Keratinocyte (primary cell): ENCODE measurements at regions not wholly inside any gene's neighbourhood (a gene's known extent, or its start where the extent isn't known, plus 50 kb on each side); places are given as distances from the start of the nearest gene placed in this dataset.

Experiments used
- DNase-seq: peaks from one replicate; pipeline ENCODE4 v3.0.0-alpha.2; 2011; ENCODE audit warnings: low read depth, missing footprints, low spot score
- FAIRE-seq: peaks from 2 replicates; lab custom pipeline; 2011; peaks lifted over from hg19 to GRCh38; lab: Jason Lieb, UNC
- H2AFZ ChIP-seq: 2 replicates; pipeline ENCODE4 v1.6.0; 2012; ENCODE audit warnings: low read length, control low read depth, inconsistent platforms; ENCODE audit not compliant: control insufficient read depth
- H3K27ac ChIP-seq: 2 replicates; pipeline ENCODE4 v1.5.1; 2011; ENCODE audit warnings: low read length; ENCODE audit not compliant: control insufficient read depth, insufficient read depth
- H3K27me3 ChIP-seq: 3 replicates; pipeline ENCODE4 v1.6.0; 2011; ENCODE audit warnings: low read length; ENCODE audit not compliant: control insufficient read depth, insufficient read depth; ENCODE audit errors: extremely low read depth
- H3K36me3 ChIP-seq, 2 experiments: 2 replicates in 1 of 2; 3 replicates in 1 of 2; pipeline ENCODE4 v1.5.1; 2011; ENCODE audit warnings: low read length in 2 of 2, mild to moderate bottlenecking in 1 of 2; ENCODE audit not compliant: control insufficient read depth in 2 of 2, insufficient read depth in 2 of 2; ENCODE audit errors: extremely low read depth in 1 of 2
- H3K4me1 ChIP-seq: 3 replicates; pipeline ENCODE4 v1.5.1; 2011; ENCODE audit warnings: low read length; ENCODE audit not compliant: control insufficient read depth, insufficient read depth; ENCODE audit errors: extremely low read depth
- H3K4me2 ChIP-seq: 3 replicates; pipeline ENCODE4 v1.6.0; 2011; ENCODE audit warnings: low read depth, low read length; ENCODE audit not compliant: control insufficient read depth, insufficient read depth; ENCODE audit errors: extremely low read depth
- H3K4me3 ChIP-seq, 3 experiments: fragments of 200-600 bp in 1 of 3; sonication (generic) in 1 of 3; 2 replicates in 2 of 3; 3 replicates in 1 of 3; pipeline ENCODE4 v1.5.1; 2011 to 2016; ENCODE audit warnings: low read length in 3 of 3, mild to moderate bottlenecking in 3 of 3, control low read depth in 2 of 3, inconsistent platforms in 1 of 3, low read depth in 1 of 3, mixed read lengths in 1 of 3, mixed run types in 1 of 3, moderate library complexity in 1 of 3; ENCODE audit not compliant: control insufficient read depth in 2 of 3, insufficient read depth in 2 of 3; ENCODE audit errors: extremely low read depth in 1 of 3
- H3K79me2 ChIP-seq: 2 replicates; pipeline ENCODE4 v1.6.0; 2012; ENCODE audit warnings: low read length; ENCODE audit not compliant: control insufficient read depth, insufficient read depth
- H3K9ac ChIP-seq: 3 replicates; pipeline ENCODE4 v1.6.0; 2011; ENCODE audit warnings: low read length; ENCODE audit not compliant: control insufficient read depth, insufficient read depth; ENCODE audit errors: extremely low read depth
- H3K9me1 ChIP-seq: 3 replicates; pipeline ENCODE4 v1.6.0; 2011; ENCODE audit warnings: low read length; ENCODE audit not compliant: control insufficient read depth, insufficient read depth; ENCODE audit errors: extremely low read depth
- H3K9me3 ChIP-seq: 2 replicates; pipeline ENCODE4 v1.5.1; 2012; ENCODE audit warnings: low read depth, low read length; ENCODE audit not compliant: control insufficient read depth
- H4K20me1 ChIP-seq: 3 replicates; pipeline ENCODE4 v1.6.0; 2011; ENCODE audit warnings: low read length; ENCODE audit not compliant: control insufficient read depth, insufficient read depth; ENCODE audit errors: extremely low read depth
- EZH2 ChIP-seq: IDR thresholded peaks from one replicate; pipeline ENCODE4 v1.6.1; 2012; ENCODE audit warnings: inconsistent platforms, mild to moderate bottlenecking, low read length, moderate library complexity
- dilution Hi-C: fragments of 300-500 bp; cut with MboI; formaldehyde crosslinking; loops from one replicate; pipeline ENCODE4 v1.7.0; 2020; ENCODE audit warnings: low sequenced_read_pairs; ENCODE audit not compliant: extremely low pct_ligation_motif_present
- TF ChIP-seq, protein P1 (sequence below), 3 experiments: IDR thresholded peaks in 1 of 3; conservative IDR thresholded peaks in 1 of 3; optimal IDR thresholded peaks in 1 of 3; 2 replicates in 2 of 3; 3 replicates in 1 of 3; pipeline versions ENCODE3 to v1.5.1; 2011; ENCODE audit warnings: low read length in 3 of 3, mild to moderate bottlenecking in 3 of 3, moderate library complexity in 2 of 3, control low read depth in 1 of 3, inconsistent platforms in 1 of 3; ENCODE audit not compliant: insufficient read depth in 2 of 3; ENCODE audit errors: extremely low read depth in 1 of 3

DNA sequence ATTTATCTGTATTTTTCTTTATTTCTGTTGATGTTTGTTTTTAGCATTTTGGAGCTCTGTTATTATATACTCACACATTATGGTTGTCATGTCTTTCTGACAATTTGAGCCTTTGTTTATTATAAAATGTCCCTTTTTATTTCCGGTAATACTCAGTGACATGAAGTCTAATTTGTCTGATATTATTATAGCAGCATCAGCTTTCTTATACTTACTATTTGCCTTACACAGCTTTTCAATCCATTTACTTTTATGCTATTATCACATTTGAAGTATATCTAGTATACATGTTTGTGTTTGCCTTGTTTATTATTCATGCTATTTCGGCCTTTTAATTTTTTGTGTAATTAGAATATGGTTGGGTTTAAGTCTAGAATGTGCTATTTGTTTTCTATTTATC, 430.6 kb upstream of the FANCL start:
- H3K79me2 ChIP-seq, result no peaks in the 10 kb centered on the region
- H3K9ac ChIP-seq, result no peak overlapping the region
- H3K9me3 ChIP-seq, result no peaks in the 10 kb centered on the region
- FAIRE-seq (no peak), DNase-seq (no peak)
- no peak overlapping the region for H3K4me2 ChIP-seq
- no peak overlapping the region for H3K27ac ChIP-seq
- no peaks in the 10 kb centered on the region for H3K9me1 ChIP-seq
- no peaks in the 10 kb centered on the region for H3K4me1 ChIP-seq
- H2AFZ ChIP-seq, result no peak overlapping the region
- dilution Hi-C loops, result no loop called here
- H4K20me1 ChIP-seq, result no peaks in the 10 kb centered on the region
- no peaks in the 10 kb centered on the region for H3K27me3 ChIP-seq
- TF ChIP-seq, protein P1, sequence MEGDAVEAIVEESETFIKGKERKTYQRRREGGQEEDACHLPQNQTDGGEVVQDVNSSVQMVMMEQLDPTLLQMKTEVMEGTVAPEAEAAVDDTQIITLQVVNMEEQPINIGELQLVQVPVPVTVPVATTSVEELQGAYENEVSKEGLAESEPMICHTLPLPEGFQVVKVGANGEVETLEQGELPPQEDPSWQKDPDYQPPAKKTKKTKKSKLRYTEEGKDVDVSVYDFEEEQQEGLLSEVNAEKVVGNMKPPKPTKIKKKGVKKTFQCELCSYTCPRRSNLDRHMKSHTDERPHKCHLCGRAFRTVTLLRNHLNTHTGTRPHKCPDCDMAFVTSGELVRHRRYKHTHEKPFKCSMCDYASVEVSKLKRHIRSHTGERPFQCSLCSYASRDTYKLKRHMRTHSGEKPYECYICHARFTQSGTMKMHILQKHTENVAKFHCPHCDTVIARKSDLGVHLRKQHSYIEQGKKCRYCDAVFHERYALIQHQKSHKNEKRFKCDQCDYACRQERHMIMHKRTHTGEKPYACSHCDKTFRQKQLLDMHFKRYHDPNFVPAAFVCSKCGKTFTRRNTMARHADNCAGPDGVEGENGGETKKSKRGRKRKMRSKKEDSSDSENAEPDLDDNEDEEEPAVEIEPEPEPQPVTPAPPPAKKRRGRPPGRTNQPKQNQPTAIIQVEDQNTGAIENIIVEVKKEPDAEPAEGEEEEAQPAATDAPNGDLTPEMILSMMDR (optimal IDR thresholded peaks at IDR 0.05 in 1 of 3, IDR thresholded peaks at IDR 0.05 in 1 of 3, conservative IDR thresholded peaks at IDR 0.05 in 1 of 3; ENCODE audit: extremely low read depth in 1 of 3, insufficient read depth in 2 of 3, low read length in 3 of 3), result no peak
- no peak for TF ChIP-seq EZH2
- no peaks in the 10 kb centered on the region for H3K36me3 ChIP-seq
- H3K4me3 ChIP-seq, result no peak overlapping the region

DNA sequence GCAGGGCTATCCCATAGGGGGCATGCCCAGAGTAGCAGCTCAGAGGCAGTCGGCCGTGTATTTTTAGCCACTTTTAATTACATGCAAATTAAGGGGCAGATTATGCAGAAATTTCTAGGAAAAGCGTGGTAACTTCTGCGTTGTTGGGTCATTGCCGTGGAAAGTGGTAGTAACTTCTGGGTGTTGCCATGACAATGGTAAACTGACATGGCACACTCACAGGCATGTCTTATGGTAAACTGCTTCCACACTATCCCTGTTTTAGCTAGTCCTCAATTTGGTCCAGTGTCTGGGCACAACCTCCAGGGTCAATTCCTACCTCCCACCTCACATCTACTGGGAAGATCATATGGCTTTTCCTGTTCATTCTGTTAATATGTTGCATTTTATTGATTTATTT, 428.9 kb upstream of the FANCL start:
- dilution Hi-C loops, result no loop called here
- DNase-seq (no peak), FAIRE-seq (no peak)
- no peaks in the 10 kb centered on the region for H3K9me3 ChIP-seq
- H3K9ac ChIP-seq, result no peak overlapping the region
- no peaks in the 10 kb centered on the region for H4K20me1 ChIP-seq
- no peaks in the 10 kb centered on the region for H3K9me1 ChIP-seq
- no peaks in the 10 kb centered on the region for H3K4me1 ChIP-seq
- H3K27ac ChIP-seq, result no peak overlapping the region
- no peak overlapping the region for H2AFZ ChIP-seq
- no peaks in the 10 kb centered on the region for H3K27me3 ChIP-seq
- no peaks in the 10 kb centered on the region for H3K36me3 ChIP-seq
- no peaks in the 10 kb centered on the region for H3K79me2 ChIP-seq
- TF ChIP-seq EZH2, result no peak
- TF ChIP-seq, protein P1 (optimal IDR thresholded peaks at IDR 0.05 in 1 of 3, IDR thresholded peaks at IDR 0.05 in 1 of 3, conservative IDR thresholded peaks at IDR 0.05 in 1 of 3; ENCODE audit: extremely low read depth in 1 of 3, insufficient read depth in 2 of 3, low read length in 3 of 3), result no peak
- no peak overlapping the region for H3K4me2 ChIP-seq
- H3K4me3 ChIP-seq, result no peak overlapping the region
